GM11168 (cell line): ENCODE measurements at regions not wholly inside any gene's neighbourhood (a gene's known extent, or its start where the extent isn't known, plus 50 kb on each side); places are given as distances from the start of the nearest gene placed in this dataset.
"Not testable (repeated sequence)": the region's sequence is repeated elsewhere in the genome, so short reads cannot be mapped to it uniquely, and the experiment has no call there.

Experiments
- in situ Hi-C: fragments of 300-500 bp; cut with MboI; formaldehyde crosslinking; loops from one replicate; pipeline ENCODE4 v1.12.0; 2022; ENCODE audit warnings: low sequenced_read_pairs; ENCODE audit not compliant: unreplicated experiment

- in situ Hi-C loops = no loop called here
Measured at GRCh38 chr1:103469801-103470200, 55.7 kb upstream of the RNPC3 start.

- in situ Hi-C loops = no loop called here
Measured at GRCh38 chr1:103467100-103467499, 58.4 kb upstream of the RNPC3 start.

GRCh38 chr1:103461161-103462105 is 64.1 kb upstream of the RNPC3 start:
- in situ Hi-C loops = no loop called here

- in situ Hi-C loops = no loop called here
Measured at GRCh38 chr1:103460511-103460910, 65.0 kb upstream of the RNPC3 start.

GRCh38 chr1:103459346-103459745 is 66.2 kb upstream of the RNPC3 start:
- in situ Hi-C loops = no loop called here

- in situ Hi-C loops = no loop called here
Measured at GRCh38 chr1:103457886-103458455, 67.5 kb upstream of the RNPC3 start.

GRCh38 chr1:103448560-103448959 is 76.9 kb upstream of the RNPC3 start:
- in situ Hi-C loops = no loop called here

- in situ Hi-C loops = no loop called here
Measured at GRCh38 chr1:103447471-103447870, 78.0 kb upstream of the RNPC3 start.

- in situ Hi-C loops = no loop called here
Measured at GRCh38 chr1:103441342-103441741, 84.2 kb upstream of the RNPC3 start.

- in situ Hi-C loops = not testable (repeated sequence)
Measured at GRCh38 chr1:103436568-103437100, 88.9 kb upstream of the RNPC3 start.

GRCh38 chr1:103435443-103435842 is 90.1 kb upstream of the RNPC3 start:
- in situ Hi-C loops = no loop called here

GRCh38 chr1:103424650-103425049 is 100.8 kb upstream of the RNPC3 start:
- in situ Hi-C loops = no loop called here

- in situ Hi-C loops = no loop called here
Measured at GRCh38 chr1:103416681-103417286, 108.7 kb upstream of the RNPC3 start.

GRCh38 chr1:103387898-103388297 is 137.6 kb upstream of the RNPC3 start:
- in situ Hi-C loops = loop anchor here (10.0 kb wide), 1 partner anchor 583 kb away; no protein-coding TSS in a partner anchor

GRCh38 chr1:103373991-103374390 is 151.5 kb upstream of the RNPC3 start:
- in situ Hi-C loops = no loop called here

GRCh38 chr1:103372866-103373265 is 152.6 kb upstream of the RNPC3 start:
- in situ Hi-C loops = no loop called here

GRCh38 chr1:103371234-103371633 is 154.3 kb upstream of the RNPC3 start:
- in situ Hi-C loops = no loop called here

- in situ Hi-C loops = no loop called here
Measured at GRCh38 chr1:103367186-103367585, 158.3 kb upstream of the RNPC3 start.

GRCh38 chr1:103365860-103366569 is 159.5 kb upstream of the RNPC3 start:
- in situ Hi-C loops = no loop called here

GRCh38 chr1:103363008-103363365 is 162.5 kb upstream of the RNPC3 start:
- in situ Hi-C loops = no loop called here
